HEK293T (cell line): ENCODE measurements at regions not wholly inside any gene's neighbourhood (a gene's known extent, or its start where the extent isn't known, plus 50 kb on each side); places are given as distances from the start of the nearest gene placed in this dataset.
"Not testable (repeated sequence)": the region's sequence is repeated elsewhere in the genome, so short reads cannot be mapped to it uniquely, and the experiment has no call there.

ENCODE experiments used
- CTBP1 ChIP-seq: fragments of 450-650 bp; IDR thresholded peaks from 2 replicates; pipeline ENCODE4 v1.6.1; 2016; ENCODE audit warnings: borderline replicate concordance
- L3MBTL2 ChIP-seq: fragments of 450-650 bp; conservative IDR thresholded peaks from 2 replicates; pipeline ENCODE4 v1.6.1; 2016; ENCODE audit warnings: mild to moderate bottlenecking
- NFRKB ChIP-seq: fragments of 450-650 bp; IDR thresholded peaks from 2 replicates; pipeline ENCODE4 v1.6.1; 2016; ENCODE audit warnings: mild to moderate bottlenecking, moderate library complexity
- SP1 ChIP-seq: fragments of 450-650 bp; IDR thresholded peaks from 2 replicates; pipeline ENCODE4 v1.6.1; 2017
- TARDBP ChIP-seq: fragments of 450-650 bp; IDR thresholded peaks from 2 replicates; pipeline ENCODE4 v1.6.1; 2016
- ZNF384 ChIP-seq: fragments of 450-650 bp; IDR thresholded peaks from 2 replicates; pipeline ENCODE4 v1.6.1; 2016

- not testable (repeated sequence) for TF ChIP-seq TARDBP, CTBP1, NFRKB, L3MBTL2, ZNF384, SP1
Measured at GRCh38 chr15:31636911-31637310, 310.3 kb downstream of the KLF13 start.
